Fibroblast of pulmonary artery (primary cell): ENCODE measurements at regions not wholly inside any gene's neighbourhood (a gene's known extent, or its start where the extent isn't known, plus 50 kb on each side); places are given as distances from the start of the nearest gene placed in this dataset.

Experiments used
- DNase-seq: peaks from one replicate; pipeline ENCODE4 v3.0.0-alpha.2; 2010; ENCODE audit warnings: low read depth
- H3K4me3 ChIP-seq: replicated peaks from 2 replicates; pipeline ENCODE4 v1.5.1; 2011; ENCODE audit warnings: low read depth, mild to moderate bottlenecking, control low read depth, low read length, moderate library complexity
- TF ChIP-seq, protein P1 (sequence below): IDR thresholded peaks from 2 replicates; pipeline ENCODE4 v1.5.1; 2011; ENCODE audit warnings: mild to moderate bottlenecking, control low read depth, low read length, inconsistent platforms; ENCODE audit errors: missing control alignments

DNA sequence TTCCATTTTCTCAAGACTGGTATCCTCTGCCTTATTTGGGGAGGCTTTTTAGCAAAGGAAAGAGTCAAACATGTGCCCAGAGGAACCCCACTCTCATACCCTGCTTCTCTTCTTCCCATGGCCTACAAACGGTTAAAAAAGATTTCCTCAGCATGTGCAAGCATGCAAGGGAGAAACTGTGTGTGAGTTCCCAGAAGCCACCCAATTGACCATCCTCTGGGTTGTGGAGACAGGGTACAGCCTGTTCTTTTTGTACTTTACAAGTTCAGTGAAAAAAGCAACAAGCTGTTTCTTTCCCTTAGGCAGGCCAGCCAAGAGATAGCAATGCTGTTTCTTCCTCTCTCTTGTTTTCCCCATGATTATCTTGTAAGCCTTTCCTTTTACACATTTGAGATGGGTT is 68.8 kb upstream of the MTPN start:
- TF ChIP-seq, protein P1, sequence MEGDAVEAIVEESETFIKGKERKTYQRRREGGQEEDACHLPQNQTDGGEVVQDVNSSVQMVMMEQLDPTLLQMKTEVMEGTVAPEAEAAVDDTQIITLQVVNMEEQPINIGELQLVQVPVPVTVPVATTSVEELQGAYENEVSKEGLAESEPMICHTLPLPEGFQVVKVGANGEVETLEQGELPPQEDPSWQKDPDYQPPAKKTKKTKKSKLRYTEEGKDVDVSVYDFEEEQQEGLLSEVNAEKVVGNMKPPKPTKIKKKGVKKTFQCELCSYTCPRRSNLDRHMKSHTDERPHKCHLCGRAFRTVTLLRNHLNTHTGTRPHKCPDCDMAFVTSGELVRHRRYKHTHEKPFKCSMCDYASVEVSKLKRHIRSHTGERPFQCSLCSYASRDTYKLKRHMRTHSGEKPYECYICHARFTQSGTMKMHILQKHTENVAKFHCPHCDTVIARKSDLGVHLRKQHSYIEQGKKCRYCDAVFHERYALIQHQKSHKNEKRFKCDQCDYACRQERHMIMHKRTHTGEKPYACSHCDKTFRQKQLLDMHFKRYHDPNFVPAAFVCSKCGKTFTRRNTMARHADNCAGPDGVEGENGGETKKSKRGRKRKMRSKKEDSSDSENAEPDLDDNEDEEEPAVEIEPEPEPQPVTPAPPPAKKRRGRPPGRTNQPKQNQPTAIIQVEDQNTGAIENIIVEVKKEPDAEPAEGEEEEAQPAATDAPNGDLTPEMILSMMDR, result no peak
- H3K4me3 ChIP-seq, result no peak overlapping the region
- no peak for DNase-seq

DNA sequence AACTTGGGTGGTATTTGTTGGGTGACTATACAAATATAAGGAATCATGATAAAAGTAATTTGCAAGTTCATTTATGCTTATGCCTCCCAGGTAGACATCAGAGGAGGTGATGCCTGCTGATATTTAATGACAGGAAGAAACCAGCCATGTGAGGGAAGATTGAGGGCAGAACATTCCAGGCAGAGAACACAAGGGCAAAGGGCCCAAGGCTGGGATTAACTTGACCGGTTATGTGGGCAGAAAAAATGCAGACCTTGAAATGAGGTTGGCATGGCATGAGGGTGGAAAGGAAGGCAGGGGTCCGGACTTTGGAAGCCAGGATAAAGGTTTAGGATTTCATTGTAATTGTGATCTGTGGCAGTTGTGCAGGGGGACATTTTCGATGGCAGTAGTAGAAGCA is 68.0 kb upstream of the MTPN start:
- TF ChIP-seq, protein P1, result no peak
- no peak overlapping the region for H3K4me3 ChIP-seq
- DNase-seq, result no peak

DNA sequence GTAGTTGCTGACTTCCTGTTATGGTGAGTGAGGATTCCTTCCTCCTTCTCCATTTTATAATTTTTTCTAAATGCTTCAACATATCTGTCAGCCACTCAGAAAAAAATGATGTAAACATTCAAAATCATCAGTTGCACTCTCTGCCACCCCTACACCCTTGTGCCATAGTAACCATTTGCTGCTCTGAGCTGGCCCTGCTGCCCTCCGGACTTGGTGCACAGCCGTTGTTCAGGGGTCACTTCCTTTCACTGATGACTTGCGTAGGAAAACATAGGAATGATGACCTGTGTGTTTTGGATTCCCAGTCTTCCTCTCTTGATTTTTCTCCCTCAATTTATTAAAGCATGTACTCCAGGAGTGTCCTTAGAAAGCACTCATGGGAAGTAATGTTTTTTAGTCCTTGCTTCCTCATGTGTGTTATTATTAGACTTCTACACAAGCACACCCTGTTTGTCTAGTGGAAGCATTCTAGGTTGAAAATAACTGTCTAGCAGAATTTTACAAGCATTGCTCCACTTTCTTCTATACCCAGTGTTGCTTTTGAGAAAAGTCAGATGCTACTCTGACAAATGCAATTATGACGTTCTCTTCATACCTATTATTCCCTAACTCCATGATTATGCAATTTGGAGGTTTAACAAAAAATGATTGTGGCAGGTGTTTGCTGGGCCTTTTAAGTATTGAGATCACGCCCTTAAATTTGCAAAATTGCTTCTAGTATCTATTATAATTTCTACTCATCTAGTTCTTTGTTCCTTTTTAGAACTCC is 62.6 kb upstream of the MTPN start:
- TF ChIP-seq, protein P1, result no peak
- no peak overlapping the region for H3K4me3 ChIP-seq
- no peak for DNase-seq

DNA sequence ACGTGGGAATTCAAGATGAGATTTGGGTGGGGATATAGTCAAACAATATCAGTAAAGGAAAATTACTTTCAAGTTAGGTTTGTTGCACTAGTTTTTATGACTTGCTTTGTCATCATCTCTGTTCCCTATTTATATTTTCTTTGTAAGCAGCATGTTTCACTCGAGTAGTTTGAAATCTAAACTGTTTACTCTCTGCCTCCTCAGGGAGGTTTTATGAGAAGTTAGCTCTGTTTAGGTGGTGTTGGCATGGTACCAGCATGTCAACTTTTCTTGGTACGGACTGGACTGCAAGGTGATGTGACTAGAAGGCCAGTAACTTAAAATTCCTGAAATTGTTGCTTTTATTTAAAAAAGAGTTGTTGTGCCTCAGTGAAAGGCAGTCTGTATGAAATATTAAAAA is 59.2 kb upstream of the MTPN start:
- TF ChIP-seq, protein P1, result no peak

DNA sequence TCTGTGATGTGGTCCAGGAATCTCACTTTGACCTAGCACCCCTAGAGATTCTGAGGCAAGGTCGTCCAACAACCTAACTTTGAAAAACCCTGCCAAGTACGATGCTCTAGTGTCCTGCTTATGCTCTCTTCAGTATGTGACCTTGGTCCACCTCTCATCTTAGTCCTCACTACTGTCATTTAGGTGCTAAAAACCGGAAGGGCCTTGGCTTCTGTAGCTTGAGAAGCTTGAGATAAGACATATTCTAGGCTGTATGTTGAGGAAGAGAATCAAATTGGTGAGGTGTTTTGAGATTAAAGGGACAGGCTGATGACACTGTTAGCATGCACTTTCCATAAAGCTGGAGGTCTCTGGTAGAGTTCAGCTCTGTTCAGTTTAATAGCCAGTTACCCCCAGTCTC is 57.0 kb upstream of the MTPN start:
- no peak overlapping the region for H3K4me3 ChIP-seq
- DNase-seq, result no peak
- TF ChIP-seq, protein P1, result no peak

More for the DNA sequence above, 59.2 kb upstream of the MTPN start:
- no peak overlapping the region for H3K4me3 ChIP-seq
- DNase-seq, result no peak

DNA sequence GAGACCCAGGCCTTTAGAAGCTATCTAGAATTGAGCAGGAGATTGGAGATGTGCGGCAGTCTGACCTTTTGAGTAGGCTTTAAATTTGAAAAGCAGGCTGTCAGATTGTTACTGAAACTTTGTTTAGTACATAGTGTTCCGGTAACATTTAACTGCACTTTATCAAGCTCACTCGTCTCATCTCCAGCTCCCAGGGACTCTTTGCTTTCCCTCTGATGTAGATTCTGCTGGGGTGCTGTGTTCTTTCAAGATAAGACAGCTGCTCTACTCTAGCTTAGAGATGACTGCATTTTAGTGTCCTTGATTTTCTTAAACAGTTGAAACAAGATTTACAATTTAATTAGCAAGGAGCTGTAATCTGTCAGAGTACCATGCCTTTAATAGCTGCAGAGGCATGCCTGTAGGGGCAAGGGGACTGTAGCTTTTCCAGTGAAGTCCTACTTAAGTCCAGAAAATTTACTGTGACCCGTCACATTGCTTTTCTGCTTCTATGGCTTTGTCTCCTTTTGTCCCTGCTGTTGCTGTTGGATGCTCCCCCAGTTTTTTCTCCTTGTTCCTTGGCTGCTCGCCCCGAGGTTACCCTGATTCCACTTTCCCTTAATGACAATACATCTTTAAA is 56.4 kb upstream of the MTPN start:
- TF ChIP-seq, protein P1, result no peak
- no peak for DNase-seq

More for the DNA sequence above, 56.4 kb upstream of the MTPN start:
- H3K4me3 ChIP-seq, result no peak overlapping the region
